RCC 7860 (cell line): ENCODE measurements at regions not wholly inside any gene's neighbourhood (a gene's known extent, or its start where the extent isn't known, plus 50 kb on each side); places are given as distances from the start of the nearest gene placed in this dataset.

Experiments
- DNase-seq: peaks from one replicate; pipeline ENCODE4 v3.0.0-alpha.2; 2015; ENCODE audit warnings: low spot score
- FAIRE-seq: peaks from 2 replicates; lab custom pipeline; 2012; peaks lifted over from hg19 to GRCh38; lab: Jason Lieb, UNC

GRCh38 chr2:49265471-49265870 is 111.2 kb upstream of the FSHR start:
- FAIRE-seq (no peak), DNase-seq (no peak)

DNA sequence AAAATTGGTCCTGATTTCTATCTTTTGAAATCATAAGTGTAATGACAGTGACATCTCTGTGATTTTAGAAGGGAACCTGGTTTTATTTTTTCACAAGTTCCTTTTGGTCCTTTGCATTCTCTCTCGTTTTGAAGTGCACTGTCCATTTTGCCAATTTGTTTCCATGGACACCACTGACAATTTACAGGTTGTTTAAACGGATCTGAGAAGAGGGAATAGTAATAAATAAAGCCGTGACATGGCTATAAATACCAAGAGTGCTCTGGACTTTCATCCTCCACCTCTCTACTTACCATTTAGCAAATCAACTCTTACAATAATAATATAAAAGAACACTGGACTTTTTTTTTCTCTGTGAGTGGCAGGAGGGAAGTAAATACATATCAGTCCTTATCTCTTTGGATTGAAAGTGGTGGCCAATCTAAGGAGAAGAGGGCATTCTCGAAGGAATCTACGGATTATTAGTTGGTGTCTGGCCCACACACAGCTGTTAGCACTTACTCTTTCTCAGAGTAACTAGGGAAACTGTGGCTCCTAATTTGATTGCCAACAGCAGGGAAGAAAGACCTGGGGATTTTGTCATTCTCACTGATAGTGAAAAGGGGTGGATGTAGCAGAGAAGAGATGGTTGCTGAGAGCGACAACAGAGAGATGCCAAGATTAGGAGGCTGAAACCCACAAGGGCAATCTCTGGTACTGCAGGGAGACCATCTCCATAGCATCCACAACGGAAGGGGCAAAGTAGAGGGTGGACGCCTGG is 108.7 kb upstream of the FSHR start:
- FAIRE-seq (no peak), DNase-seq (no peak)

DNA sequence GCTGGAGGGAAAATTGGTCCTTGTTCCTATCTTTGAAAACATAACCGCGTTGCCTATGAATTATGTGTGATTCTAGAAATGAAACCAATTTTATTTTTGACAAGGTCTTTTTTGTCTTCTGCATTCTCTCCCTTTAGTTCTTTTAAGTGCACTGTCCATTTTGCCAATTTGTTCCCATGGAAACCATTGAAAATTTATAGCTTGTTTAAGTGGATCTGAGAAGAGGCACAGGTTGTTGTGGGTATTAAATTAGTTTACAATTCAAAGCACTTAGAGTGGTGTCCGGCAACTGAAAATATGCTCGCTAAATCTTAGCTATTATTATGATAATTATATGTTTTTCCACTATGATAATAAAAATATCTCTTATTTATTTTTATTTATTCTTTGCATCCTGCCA is 107.5 kb upstream of the FSHR start:
- no peak for FAIRE-seq

DNA sequence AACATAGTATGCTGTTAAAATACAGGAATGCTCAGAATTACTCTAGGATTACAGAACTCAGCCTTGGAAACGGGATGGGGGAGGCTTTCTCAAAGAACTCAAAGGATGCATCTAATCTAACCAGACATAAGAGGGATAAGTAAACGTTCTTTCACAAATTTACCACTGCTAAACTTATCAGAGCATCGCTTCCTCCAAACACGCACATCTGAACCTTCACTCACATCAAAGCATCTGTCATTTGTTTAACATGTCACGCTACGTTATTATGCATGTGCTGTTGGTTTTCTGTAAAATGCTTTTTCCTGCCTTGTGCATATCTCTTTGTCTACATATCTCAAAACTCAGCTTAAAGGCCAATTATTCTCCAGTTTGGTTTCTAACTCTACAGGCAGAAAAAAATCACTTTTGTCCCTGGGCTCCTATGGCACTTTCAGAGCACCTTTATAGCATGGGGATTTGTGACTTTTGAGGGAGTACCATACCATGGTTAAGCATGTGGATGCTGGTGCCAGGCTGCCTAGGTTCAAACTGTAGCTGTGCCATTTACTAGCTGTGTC is 106.7 kb upstream of the FSHR start:
- DNase-seq (no peak), FAIRE-seq (no peak)

More for the DNA sequence above, 107.5 kb upstream of the FSHR start:
- no peak for DNase-seq

GRCh38 chr2:49259926-49260325 is 105.6 kb upstream of the FSHR start:
- no peak for FAIRE-seq

GRCh38 chr2:49255409-49255971 is 101.2 kb upstream of the FSHR start:
- FAIRE-seq: no peak
- DNase-seq: no peak

More at GRCh38 chr2:49259926-49260325, 105.6 kb upstream of the FSHR start:
- DNase-seq: no peak

GRCh38 chr2:49254401-49254800 is 100.1 kb upstream of the FSHR start:
- no peak for DNase-seq
- no peak for FAIRE-seq

DNA sequence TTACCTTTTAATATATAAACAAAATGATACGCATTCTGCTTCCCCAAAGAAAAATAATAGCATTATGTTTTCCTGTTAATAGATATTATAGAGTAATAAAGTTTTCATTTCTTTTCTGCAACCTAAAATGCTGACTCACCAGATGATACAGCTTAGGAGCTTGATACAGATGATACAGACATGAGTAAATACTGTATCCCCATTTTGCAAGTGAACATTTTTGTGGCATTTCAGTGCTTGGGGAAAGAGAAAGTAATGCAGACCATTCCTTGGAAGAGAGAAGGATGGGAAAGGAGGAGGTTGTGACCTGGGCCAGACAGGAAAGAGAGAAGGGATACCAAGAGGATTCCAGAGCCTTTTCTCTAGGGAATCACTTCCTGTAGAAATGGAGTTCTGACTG is 97.5 kb upstream of the FSHR start:
- DNase-seq (peak; percentile 81), FAIRE-seq (peak; percentile 83)

GRCh38 chr2:49251251-49251650 is 96.9 kb upstream of the FSHR start:
- FAIRE-seq (no peak), DNase-seq (no peak)

DNA sequence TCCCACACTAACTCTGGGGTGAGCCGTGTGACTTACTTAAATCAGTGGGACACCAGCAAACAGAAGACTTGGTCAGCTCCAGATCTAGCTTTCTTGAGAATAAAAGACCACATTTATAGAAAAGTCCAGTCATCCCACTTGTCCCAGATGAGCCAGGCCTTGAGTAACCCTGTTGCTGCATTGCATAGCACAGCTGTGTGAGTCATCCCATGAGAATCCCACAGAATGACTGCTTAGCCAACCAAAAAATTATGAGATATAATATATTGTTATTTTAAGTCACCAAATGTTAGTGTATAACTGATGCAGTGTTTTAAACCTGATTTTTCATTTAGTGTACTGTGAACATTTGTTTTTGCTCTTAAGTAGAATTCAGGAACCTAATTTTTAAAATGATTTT is 94.2 kb upstream of the FSHR start:
- peak; percentile 98 for FAIRE-seq
- peak; percentile 88 for DNase-seq

DNA sequence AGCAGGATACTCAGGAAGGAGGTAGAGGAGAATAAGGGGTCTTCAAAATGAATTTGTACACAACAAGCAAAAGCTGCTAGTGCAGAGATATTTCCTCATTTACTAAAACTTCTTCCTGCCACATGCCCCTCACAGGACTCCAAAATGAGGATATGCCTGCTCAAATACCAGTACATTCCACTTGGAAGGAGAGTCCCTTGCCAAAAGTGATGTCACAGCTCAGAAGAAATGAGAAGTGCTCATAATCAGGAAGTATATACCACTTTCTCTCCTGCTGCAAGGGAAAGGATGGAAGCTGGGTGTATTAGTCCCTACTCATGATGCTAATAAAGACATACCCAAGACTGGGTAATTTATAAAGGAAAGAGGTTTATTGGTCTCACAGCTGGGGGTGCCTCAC is 87.7 kb upstream of the FSHR start:
- DNase-seq (no peak), FAIRE-seq (no peak)

DNA sequence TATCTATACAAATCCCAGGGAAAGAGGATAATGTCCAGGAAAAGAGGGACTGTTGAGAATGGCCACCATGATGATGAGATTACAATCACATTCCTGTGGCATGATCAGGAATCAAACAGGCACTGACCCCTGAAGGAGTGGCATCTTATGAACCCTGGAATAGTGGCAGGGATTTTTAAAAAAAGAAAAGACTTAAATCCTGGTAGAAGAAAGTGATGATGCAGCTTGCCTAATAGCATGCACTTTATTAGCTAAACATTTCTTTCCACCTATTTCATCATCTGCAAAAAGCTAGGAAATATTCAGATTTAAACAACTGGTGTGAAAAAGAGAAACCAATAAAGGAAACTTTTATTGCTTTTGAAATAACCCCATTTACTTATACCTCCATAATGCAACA is 87.2 kb upstream of the FSHR start:
- peak; percentile 21 for FAIRE-seq
- DNase-seq: peak; percentile 35

- FAIRE-seq: peak; percentile 89
- peak; percentile 80 for DNase-seq
Measured at GRCh38 chr2:49240608-49241007, 86.3 kb upstream of the FSHR start.

DNA sequence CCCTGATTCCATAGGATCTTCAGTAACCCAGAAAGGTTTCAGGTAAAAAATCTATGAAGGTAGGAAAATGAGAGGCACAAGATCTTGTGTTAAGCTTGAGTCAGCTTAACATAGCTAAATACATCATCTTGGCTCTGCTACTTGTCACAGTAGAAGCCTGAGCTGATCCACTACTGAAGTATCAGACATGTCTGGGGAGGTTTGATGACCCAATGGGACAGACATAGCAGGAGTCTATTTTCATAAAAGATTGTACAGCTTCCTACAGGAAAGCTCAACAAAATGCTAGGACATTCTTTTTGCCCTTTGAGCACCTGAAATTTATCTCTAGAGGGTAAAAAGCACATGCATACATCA is 84.3 kb upstream of the FSHR start:
- FAIRE-seq (no peak), DNase-seq (no peak)

DNA sequence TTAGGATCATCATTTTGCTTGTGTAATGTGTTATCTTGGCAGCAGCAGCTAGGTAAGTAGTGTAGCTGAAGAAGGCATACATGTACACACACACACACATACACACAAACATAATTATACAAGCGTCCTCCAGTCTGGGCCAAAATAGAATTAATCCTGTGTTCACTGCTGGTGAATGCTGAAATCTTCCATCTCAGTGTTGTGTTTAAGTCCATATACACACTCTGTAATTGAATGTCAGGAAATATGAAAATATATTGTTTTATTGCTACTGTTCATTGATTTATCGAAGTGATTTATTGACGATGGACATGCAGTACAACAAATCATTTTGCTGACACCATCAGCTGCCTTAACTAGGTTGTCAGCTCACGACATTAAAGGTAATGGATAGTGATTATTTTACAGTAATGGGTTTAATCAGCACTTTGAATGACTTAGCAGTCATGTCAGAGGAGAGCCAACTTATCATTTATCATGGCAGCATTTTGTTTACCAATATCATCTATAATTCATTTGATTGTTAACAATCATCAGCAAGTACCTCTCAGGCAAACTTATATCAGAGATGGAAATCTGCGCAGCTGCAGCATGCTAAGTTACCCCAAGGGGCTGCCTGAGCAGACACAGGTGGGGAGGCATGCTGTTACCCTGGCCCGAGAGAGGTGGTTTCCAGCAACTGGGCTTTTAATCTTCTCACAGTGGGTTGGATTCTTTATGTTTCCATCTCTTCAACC is 83.7 kb upstream of the FSHR start:
- no peak for FAIRE-seq
- no peak for DNase-seq

DNA sequence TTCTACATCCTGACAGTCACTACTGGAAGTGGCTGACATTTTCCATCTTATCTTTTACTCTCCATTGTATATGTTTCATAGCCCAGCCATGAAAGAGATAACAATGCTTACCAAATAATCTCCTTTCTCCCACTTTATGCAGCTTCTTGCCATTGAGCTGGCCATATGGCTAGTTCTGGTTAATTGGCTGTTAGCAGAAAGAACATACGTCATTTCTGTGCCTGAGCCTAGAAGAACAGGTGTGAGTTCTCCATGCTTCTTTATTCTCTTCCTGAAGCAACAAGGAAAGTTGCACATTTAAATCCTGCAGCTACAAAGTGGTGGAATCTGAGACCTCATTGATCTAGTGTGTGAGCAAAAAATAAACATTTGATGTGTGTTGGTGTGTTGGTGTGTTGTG is 82.0 kb upstream of the FSHR start:
- DNase-seq: no peak
- no peak for FAIRE-seq

GRCh38 chr2:49226360-49226759 is 72.0 kb upstream of the FSHR start:
- FAIRE-seq (no peak), DNase-seq (no peak)

DNA sequence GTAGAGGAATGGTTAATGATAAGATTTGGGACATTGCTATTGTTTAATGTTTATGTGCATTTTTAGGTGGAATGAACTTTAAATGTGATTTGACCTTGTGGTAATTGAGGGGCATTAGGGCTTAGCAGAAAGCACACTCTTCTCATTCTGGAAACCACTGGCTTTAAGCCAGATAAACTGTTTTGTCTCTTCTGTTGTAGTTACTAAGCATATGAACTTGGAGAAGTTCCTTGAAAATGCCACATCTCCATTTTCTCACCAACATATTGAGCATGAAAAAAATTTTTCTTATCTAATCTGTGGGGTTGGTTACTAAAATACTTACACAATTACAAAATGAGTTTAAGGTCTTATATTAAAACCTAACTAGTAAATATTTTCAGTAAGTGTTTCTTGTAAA is 70.8 kb upstream of the FSHR start:
- FAIRE-seq: no peak
- no peak for DNase-seq

GRCh38 chr2:49224426-49225010 is 70.2 kb upstream of the FSHR start:
- DNase-seq (no peak), FAIRE-seq (no peak)

GRCh38 chr2:49222975-49223528 is 68.7 kb upstream of the FSHR start:
- DNase-seq (no peak), FAIRE-seq (no peak)

DNA sequence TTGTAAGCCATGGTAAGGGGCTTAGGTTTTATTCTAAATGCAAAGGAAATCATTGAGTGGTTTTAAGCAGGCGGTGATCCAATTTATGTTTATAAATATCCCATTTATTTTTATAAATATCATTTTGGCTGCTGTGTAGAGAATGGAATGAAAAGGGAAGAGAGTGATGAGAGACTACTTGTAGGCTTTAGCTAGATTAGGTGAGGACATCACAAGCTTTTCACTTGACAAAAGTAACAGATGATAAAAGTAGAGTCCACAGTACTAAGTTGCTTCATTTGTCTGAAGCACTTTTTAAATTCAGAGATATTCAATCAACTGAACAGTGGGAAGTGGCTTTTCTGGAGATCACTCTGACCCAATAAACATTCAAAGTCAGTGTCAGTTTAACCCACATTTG is 65.4 kb upstream of the FSHR start:
- no peak for DNase-seq
- FAIRE-seq: no peak
